Parathyroid adenoma (tissue), 2 donors: ENCODE measurements at regions not wholly inside any gene's neighbourhood (a gene's known extent, or its start where the extent isn't known, plus 50 kb on each side); places are given as distances from the start of the nearest gene placed in this dataset.

ENCODE experiments used
- H2AFZ ChIP-seq: fragments of 300-600 bp; sonication (generic); one replicate; pipeline ENCODE4 v1.7.0; 2017; ENCODE audit warnings: antibody characterized with exemption, mild to moderate bottlenecking
- H3K27ac ChIP-seq: fragments of 300-600 bp; sonication (generic); one replicate; pipeline ENCODE4 v1.7.0; 2017
- H3K27me3 ChIP-seq: fragments of 300-600 bp; sonication (generic); one replicate; pipeline ENCODE4 v1.7.0; 2017; ENCODE audit warnings: low read length; ENCODE audit not compliant: control insufficient read depth, insufficient read depth
- H3K36me3 ChIP-seq: fragments of 300-600 bp; sonication (generic); one replicate; pipeline ENCODE4 v1.7.0; 2017; ENCODE audit warnings: low read length; ENCODE audit not compliant: control insufficient read depth, insufficient read depth
- H3K4me1 ChIP-seq: fragments of 300-600 bp; sonication (generic); one replicate; pipeline ENCODE4 v1.7.0; 2017; ENCODE audit warnings: control low read depth
- H3K4me2 ChIP-seq: fragments of 300-600 bp; sonication (generic); one replicate; pipeline ENCODE4 v1.7.0; 2017; ENCODE audit warnings: low read length
- H3K4me3 ChIP-seq: fragments of 300-600 bp; sonication (generic); one replicate; pipeline ENCODE4 v1.7.0; 2017; ENCODE audit warnings: low read depth, low read length
- H3K79me2 ChIP-seq: fragments of 300-600 bp; sonication (generic); one replicate; pipeline ENCODE4 v1.7.0; 2017; ENCODE audit warnings: control low read depth
- H3K9ac ChIP-seq: fragments of 300-600 bp; sonication (generic); one replicate; pipeline ENCODE4 v1.7.0; 2017; ENCODE audit warnings: mild to moderate bottlenecking
- H3K9me3 ChIP-seq: fragments of 300-600 bp; sonication (generic); one replicate; pipeline ENCODE4 v1.7.0; 2017; ENCODE audit warnings: low read length; ENCODE audit not compliant: control insufficient read depth
- CTCF ChIP-seq: fragments of 300-600 bp; sonication (generic); IDR thresholded peaks from one replicate; pipeline ENCODE4 v1.7.0; 2017; ENCODE audit warnings: antibody characterized with exemption, mild to moderate bottlenecking
- donor health status: primary hyperparathyroidism.

GRCh38 chr13:68996668-68997025 lies 1111.0 kb upstream of the ATXN8OS start:
- Histone ChIP-seq H3K27me3 (no peaks in the 10 kb centered on the region), H3K36me3 (no peaks in the 10 kb centered on the region)
- no peak for TF ChIP-seq CTCF

GRCh38 chr13:68995972-68996667 lies 1111.5 kb upstream of the ATXN8OS start:
- no peak overlapping the region for H3K9ac ChIP-seq
- H3K79me2 ChIP-seq = no peaks in the 10 kb centered on the region
- no peaks in the 10 kb centered on the region for H3K9me3 ChIP-seq
- no peak overlapping the region for H3K4me3 ChIP-seq
- H3K27ac ChIP-seq = no peak overlapping the region
- H2AFZ ChIP-seq = no peak overlapping the region
- H3K4me2 ChIP-seq = no peak overlapping the region
- H3K4me1 ChIP-seq = no peaks in the 10 kb centered on the region
- no peaks in the 10 kb centered on the region for H3K27me3 ChIP-seq
- TF ChIP-seq CTCF = no peak
- H3K36me3 ChIP-seq = no peaks in the 10 kb centered on the region

More at GRCh38 chr13:68996668-68997025, 1111.0 kb upstream of the ATXN8OS start:
- Histone ChIP-seq H3K27ac (no peak overlapping the region), H3K79me2 (no peaks in the 10 kb centered on the region), H3K4me1 (no peaks in the 10 kb centered on the region), H3K4me2 (no peak overlapping the region), H2AFZ (no peak overlapping the region), H3K9me3 (no peaks in the 10 kb centered on the region), H3K4me3 (no peak overlapping the region), H3K9ac (no peak overlapping the region)

- H3K9ac ChIP-seq = no peak overlapping the region
- no peaks in the 10 kb centered on the region for H3K4me1 ChIP-seq
- TF ChIP-seq CTCF = no peak
- H3K27me3 ChIP-seq = no peaks in the 10 kb centered on the region
- H3K27ac ChIP-seq = no peak overlapping the region
- no peaks in the 10 kb centered on the region for H3K79me2 ChIP-seq
- no peak overlapping the region for H2AFZ ChIP-seq
- no peaks in the 10 kb centered on the region for H3K9me3 ChIP-seq
- H3K36me3 ChIP-seq = no peaks in the 10 kb centered on the region
- H3K4me3 ChIP-seq = no peak overlapping the region
- H3K4me2 ChIP-seq = no peak overlapping the region
These were observed 1114.5 kb upstream of the ATXN8OS start for GRCh38 chr13:68993154-68993553.

GRCh38 chr13:68988176-68988575 lies 1119.5 kb upstream of the ATXN8OS start:
- H3K27me3 ChIP-seq = no peaks in the 10 kb centered on the region
- no peaks in the 10 kb centered on the region for H3K9me3 ChIP-seq
- H3K4me2 ChIP-seq = no peak overlapping the region
- no peaks in the 10 kb centered on the region for H3K4me1 ChIP-seq
- H3K9ac ChIP-seq = no peak overlapping the region
- no peaks in the 10 kb centered on the region for H3K79me2 ChIP-seq
- H3K36me3 ChIP-seq = no peaks in the 10 kb centered on the region
- no peak overlapping the region for H3K27ac ChIP-seq
- H3K4me3 ChIP-seq = no peak overlapping the region
- no peak for TF ChIP-seq CTCF
- no peak overlapping the region for H2AFZ ChIP-seq

- no peaks in the 10 kb centered on the region for H3K36me3 ChIP-seq
- H3K4me1 ChIP-seq = no peaks in the 10 kb centered on the region
- no peak overlapping the region for H2AFZ ChIP-seq
- no peak overlapping the region for H3K4me3 ChIP-seq
- H3K4me2 ChIP-seq = no peak overlapping the region
- no peaks in the 10 kb centered on the region for H3K27me3 ChIP-seq
- no peaks in the 10 kb centered on the region for H3K9me3 ChIP-seq
- no peak for TF ChIP-seq CTCF
- no peak overlapping the region for H3K9ac ChIP-seq
- no peaks in the 10 kb centered on the region for H3K79me2 ChIP-seq
- H3K27ac ChIP-seq = no peak overlapping the region
These were observed 1120.0 kb upstream of the ATXN8OS start for GRCh38 chr13:68987585-68987984.
